ENCODE measurements at regions not wholly inside any gene's neighbourhood (a gene's known extent, or its start where the extent isn't known, plus 50 kb on each side); places are given as distances from the start of the nearest gene placed in this dataset.

GRCh38 chr16:50857881-50858280 lies 116.0 kb downstream of the CYLD start:
- TF ChIP-seq CTCF (IDR thresholded peaks at IDR 0.05) = no peak
- TF ChIP-seq POLR2A (IDR thresholded peaks at IDR 0.05) = no peak
